ENCODE measurements at regions not wholly inside any gene's neighbourhood (a gene's known extent, or its start where the extent isn't known, plus 50 kb on each side); places are given as distances from the start of the nearest gene placed in this dataset.
"Not testable (repeated sequence)": the region's sequence is repeated elsewhere in the genome, so short reads cannot be mapped to it uniquely, and the experiment has no call there.

DNA sequence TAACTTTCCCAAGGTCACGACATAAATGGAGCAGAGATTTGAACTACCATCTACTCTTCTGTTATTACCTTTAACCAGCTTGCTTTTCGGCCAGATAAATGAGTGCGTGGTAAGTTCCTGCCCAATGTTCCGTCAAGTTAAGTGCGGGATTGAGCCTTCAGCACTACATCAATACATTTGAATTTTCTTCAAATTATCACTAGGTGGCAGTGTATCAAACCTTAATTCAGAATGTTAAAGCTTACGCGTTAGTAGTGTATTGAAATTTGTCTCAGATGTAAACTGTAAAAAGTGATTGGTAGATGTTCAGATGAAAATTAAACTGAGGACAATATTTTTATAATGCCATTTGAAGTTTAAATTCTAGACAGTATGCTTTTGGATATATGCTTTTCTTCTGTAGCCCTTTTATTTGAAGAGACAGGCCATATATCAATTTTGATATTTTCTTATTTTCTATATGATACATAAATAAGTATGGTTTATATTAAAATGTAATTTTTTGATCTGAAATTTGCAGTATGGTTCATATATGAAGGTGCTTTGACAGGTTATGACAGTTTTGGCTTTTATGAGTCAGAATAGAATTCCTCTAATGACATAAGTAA is 681.3 kb downstream of the ADCYAP1 start:
- DNase-seq: peak; percentile 30

DNA sequence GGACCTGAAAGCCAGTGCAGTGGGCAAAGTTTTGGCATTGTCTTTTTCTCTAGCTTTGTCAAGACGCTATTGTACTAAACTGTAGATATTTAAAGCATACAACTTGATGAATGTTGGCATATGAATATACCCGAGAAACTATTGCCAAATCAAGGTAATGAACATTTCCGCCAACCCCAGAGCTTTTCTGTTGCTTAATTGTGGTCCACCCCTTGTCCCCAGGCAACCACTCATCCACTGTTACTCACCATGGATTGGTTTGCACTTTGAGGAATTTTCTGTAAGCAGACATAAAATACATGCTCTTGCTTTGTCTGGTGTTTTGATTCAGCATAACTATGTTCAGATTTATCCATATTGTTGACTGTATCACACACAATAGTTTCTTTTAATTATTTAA is 688.4 kb downstream of the ADCYAP1 start:
- DNase-seq: no peak

DNA sequence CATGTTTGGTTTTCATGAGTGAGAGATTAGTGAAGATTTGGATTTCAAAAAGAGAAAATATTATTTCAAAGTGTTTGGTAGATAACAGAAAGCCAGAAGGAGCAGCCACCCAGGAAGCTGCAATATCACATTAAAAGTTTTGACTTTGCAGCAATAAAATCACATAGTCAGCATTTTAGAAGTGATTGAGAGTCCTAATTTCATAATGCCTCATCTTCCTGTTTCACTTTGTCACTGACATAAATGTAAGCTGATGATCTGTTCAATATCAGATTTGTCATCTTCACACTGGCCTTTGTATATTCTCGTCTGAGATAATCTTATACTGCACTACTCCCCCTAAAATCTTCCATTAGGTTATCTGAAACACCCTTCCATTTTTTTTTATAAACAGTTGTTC is 690.5 kb downstream of the ADCYAP1 start:
- DNase-seq: no peak

DNA sequence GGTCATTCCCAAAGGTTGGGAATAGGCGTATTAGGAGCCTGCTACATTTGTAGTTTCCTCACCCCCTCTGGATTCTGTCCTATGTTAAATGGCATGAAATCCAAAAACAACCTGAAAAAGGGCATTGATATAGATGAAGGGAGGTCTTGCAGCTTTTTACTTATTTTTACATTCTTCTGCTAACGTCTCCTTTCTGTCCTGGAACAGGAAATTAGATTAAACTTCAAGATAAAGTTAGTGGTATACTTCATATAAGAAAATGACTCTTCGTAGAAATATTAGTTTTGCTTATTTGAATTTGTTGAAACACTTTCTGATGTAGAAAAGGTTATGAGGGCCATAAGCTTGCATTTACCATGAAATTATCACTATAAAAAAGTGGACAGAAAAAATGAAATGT is 694.5 kb downstream of the ADCYAP1 start:
- no peak for DNase-seq

DNA sequence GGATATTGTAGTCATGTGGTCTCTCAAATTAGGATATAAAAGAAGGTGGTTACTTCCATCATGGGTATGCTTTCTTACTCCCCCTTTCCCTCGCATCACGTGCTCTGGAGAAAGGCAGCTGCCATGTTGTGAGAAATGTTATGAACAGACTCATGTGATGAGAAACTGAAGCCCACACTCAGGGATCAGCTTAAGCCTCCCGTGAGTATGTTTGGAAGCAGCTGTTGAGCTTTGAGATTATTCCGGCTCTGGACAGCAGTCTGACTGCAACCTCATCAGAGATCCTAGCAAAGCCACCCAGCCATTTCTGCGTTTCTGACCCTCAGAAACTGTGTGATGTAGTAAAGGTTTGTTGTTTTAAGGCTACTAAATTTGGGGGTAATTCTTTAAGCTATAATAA is 700.1 kb downstream of the ADCYAP1 start:
- DNase-seq: no peak

DNA sequence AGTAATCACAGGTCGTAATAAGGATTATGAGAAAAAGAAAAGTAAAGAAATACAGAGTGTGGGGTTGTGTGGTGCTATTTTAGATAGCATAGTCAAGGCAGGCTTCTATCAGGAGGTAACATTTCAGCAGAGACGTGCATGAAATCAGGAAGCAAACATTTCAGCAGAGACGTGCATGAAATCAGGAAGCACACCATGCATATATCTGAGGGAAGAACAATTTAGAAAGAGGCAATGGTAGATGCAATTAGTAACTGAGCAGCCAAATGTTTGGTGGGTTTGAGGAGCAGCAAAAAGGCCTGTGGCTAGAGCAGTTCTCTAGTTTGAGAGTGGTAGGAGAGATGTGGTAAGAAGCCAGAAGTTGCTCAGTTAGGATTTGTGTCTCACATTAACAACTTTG is 713.7 kb downstream of the ADCYAP1 start:
- no peak for DNase-seq

DNA sequence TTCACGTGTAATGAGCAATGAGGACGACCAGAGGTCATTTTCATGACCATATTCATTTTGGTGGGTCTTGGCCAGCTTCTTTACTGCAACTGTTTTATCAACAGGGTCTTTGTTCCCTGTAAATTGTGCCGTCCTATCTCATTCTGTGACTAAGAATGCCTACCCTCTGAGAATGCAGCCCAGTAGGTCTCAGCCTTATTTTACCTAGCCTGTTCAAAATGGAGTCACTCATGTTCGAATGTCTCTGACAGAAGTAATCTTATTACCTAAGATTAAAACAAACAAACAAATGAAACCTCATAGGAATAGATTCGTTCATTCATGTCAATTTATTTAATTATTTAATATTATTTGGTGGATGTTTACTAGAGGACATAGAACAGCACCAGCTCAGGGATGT is 714.8 kb downstream of the ADCYAP1 start:
- DNase-seq: no peak

DNA sequence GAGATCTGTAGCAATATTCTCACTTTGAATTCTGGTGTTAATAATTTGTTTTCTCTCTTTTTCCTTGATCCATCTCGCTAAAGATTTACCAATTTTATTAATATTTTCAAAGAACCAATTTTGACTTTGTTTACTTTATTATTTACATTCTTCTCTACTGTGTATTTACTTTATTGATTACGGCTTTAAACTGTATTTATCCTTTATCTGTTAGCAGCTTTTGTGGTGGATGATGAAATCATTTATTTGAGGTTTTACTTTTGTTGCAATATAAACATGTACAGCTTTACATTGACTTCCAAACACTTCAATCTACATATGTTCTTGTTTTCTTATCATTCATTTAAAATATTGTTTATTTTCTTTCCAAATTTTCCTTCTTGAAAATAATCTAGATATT is 719.9 kb downstream of the ADCYAP1 start:
- DNase-seq: no peak

DNA sequence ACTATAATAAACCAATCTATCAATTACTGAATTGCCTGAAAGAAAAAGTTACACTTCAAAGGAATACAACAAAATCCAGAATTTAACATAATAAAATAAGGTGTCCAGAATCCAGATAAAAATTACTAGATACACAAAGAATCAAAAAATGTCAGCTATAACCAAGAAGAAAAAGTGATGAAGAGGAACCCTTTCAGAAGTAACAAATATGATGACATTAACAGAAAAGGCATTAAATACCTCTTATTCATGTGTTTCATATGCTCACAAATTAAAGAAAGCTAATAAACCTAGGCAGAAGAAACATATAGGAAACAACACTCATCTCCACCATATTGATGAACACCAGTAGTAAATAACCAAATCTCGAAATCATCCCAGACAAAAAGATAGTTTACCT is 722.8 kb downstream of the ADCYAP1 start:
- no peak for DNase-seq

DNA sequence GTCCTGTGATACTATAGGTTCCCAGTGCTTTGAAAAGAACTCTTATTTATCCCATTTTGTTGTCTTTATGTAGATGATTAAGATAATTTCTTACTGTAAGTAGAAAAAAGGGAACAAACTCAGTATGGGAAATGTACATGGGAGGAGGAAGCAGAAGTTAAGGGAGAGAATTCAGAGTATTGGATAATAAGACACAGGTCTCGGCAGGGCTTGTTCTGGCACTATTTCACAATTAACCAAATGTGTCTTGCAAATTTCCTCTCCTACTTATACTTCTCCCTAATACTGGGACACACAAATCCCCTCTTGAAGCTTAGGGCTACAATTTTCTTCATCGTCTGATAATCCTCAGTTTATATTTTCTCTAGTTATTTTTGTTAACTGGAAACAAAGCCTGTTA is 744.0 kb downstream of the ADCYAP1 start:
- no peak for DNase-seq

DNA sequence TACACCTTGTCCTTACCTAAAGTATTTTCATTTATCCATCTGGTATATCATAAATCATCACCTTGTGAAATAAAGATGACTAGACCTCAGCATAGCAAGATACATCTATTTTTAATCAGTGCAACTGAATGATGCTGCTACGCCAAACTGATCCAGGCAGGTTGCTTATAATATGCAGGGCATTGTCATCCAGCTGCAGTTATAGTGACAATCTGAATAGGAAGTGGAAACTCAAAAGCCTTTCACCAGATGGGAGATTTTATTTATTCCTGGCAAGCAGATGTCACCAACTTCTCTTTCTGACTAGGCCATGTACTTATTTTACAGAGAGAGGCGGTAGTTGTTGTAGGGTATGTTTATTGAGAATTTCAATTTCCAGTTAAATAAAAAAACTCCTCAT is 747.3 kb downstream of the ADCYAP1 start:
- DNase-seq: no peak

DNA sequence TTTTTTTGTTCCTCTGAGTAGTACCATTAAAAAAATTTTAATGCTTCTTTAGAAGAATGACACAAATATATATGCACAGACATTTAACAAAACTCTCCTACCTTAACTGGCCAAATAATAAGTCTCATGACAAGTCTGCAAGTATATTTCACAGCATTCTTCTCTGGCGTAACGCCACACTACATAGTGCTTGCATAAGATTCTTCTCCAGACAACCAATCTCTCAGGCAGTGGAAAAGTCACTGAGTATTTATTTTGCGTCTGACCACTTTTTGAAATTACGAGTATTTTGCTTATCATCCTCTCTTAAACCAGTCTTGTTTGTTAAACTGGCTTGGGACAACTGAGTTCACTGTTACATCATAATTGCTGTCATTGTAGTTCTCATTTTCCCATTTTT is 749.2 kb downstream of the ADCYAP1 start:
- DNase-seq: no peak

DNA sequence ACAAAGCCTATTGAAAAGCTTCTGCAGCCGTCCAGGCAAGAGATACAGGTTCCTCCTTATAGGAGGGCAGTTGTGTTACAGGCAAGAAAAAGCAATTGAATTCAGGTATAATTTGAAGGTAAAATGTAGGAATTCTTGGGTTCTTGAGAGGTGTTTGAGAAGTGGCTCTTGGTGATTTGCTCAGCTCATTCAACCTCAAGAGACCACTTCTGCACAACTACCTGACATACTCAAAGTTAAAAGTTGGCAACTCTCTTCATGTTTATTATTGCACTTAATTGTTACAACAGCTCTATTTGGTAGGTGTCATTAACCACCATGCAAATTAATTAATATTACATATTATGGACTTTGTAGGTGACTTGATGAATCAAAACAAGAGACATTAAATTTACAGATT is 753.2 kb downstream of the ADCYAP1 start:
- no peak for DNase-seq

DNA sequence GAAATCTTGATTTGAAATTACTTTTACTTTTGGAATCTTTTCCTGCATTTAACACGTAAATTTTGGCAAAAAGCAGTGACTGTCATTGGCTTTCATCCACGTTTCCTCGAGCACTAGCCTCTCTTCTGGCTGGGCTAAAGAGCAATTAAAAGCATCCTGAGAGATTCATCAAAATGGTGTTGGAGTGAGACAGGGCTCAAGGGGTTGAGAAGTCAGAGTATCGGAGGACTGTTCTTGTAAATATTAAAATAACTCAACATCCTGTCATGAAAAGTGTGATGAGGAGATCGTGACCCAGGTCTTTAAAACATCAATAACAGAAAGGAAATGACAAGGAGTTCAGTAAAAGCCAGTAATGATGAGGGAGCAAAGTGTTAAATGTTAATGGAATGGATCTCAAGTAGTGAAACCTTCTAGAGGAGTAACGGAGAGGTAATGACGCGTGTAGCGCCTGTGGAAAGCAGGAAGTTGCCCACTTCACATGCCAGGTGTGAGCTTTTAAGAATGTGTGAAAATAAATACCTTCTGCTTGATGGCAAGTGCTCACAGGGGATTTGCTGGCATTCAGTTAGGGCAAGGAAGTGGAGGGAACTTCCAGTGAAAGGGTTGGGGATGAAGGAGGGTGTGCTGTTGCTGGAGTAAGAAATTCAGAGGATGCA is 754.4 kb downstream of the ADCYAP1 start:
- no peak for DNase-seq

DNA sequence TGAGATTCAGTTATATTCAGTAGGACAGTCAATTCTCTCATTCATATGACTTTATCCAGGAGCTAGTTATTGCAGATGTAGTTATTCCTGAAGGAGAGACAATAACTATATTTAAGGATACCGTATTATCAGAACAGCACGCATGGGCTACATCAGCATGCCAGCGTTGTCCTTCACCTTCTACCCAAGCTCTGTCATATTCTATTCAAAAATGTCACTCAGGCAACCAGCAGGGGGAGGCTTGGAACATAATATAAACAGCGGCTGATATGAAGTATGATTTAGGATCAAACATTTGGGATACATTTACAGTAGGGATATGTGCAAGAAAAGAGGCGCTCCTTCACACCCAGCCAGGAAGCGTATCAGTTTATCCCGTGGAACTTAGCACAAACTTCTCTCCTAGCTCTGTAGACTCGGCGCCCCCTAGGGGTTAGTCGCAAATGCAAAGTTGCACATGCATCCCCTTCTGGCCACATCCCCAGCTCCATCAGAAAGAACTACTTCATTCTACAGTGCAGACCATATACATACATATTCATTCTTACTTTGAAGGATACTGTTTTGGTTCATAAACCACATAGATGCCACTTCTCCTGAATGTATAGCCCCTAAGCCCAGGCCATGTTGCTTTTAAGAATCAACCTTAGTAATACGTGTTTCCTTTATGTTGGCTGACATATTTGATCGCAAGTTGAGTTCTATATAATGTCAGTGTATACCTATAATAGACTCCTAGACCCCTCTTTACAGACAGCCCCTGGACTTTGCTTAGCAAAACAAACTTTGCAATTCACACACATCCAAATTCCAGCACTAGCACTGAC is 759.4 kb downstream of the ADCYAP1 start:
- DNase-seq: peak; percentile 70

DNA sequence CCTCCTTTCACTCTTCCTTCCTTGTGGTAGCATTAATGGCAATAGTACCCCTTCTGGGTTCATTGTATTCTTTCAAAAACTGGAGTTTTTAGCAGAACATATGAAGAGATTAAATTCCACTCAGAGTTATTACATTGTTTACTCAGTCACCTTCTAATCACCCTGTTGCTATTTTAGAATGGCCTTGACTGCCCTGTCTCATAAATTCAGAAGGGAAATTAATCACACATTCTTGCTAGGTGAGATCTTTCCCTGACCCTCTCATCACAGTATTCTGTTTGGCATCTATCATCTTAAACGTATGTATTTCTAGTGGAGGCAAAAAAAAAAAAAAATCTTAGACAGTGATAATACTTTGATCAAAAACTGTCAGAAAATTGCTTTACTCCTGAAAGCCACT is 760.4 kb downstream of the ADCYAP1 start:
- no peak for DNase-seq

DNA sequence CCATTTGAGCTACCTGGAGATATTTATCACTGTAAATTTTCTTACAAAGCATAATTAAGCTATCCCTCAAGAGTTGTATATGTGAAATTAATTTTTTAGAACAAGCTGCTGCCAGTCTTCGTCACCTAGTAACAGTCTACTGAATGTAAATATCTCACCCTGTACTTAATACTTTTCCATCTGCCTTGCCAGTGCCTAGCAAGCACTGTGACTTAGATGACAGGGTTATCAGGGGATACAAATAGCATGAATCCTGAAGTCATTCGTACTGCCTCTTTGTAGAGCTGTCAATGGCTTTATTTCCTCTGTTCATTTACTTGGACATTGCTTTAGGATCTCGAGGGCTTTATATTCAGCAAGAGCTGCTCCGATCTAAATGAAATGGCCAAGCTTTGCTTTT is 763.6 kb downstream of the ADCYAP1 start:
- DNase-seq: no peak

DNA sequence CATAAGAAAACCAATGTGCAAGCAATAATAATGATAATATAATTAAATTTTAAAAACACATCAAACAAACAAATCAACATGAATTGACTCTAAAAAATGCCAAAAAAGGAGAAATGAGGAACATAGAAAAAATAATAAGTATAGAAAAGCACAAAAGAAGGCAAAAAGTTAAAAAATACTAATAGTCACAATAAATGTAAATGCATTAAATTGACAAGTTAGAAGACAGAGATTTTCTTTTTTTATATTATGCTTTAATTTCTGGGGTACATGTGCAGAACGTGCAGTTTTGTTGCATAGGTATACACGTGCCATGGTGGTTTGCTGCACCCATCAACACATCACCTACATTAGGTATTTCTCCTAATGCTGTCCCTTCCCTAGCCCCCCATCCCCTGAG is 767.0 kb downstream of the ADCYAP1 start:
- not testable (repeated sequence) for DNase-seq

DNA sequence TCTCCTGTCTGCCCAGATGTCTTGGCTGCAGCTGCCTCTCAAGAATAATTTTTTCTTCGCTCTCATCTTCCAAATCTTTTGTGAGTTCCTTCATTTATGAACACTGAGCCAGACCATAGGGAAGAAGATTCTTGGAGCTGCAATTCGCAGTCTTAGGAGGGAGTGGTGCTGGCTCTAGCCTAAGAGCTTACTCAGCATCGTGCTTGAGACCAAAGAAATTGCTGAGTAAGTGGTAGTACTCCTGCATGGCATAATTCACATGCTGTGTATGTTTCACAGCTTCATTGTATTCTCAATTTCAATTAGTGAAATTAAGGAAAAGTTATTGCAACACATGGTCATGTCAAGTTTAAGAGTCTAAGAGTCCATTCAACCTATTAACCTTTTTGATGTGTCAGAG is 771.7 kb downstream of the ADCYAP1 start:
- DNase-seq: peak; percentile 7

DNA sequence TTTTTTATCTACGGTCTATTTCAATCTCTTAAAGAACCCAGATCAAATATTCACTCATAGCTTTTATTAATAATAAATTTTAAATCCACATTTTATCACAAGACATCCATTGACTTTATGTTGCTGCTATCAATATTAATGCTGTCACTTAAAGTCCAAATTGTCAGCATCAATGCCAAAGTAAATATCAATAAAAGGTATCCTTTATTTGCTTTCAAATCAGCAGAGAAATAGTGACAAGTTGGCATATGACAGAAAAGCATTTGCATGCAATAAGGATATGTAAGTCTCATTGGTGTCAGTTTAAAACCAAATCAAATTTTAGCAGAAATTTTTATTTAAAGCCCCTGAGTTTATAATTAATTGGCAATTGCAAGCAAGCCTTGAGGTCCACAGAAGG is 775.4 kb downstream of the ADCYAP1 start:
- DNase-seq: no peak

DNA sequence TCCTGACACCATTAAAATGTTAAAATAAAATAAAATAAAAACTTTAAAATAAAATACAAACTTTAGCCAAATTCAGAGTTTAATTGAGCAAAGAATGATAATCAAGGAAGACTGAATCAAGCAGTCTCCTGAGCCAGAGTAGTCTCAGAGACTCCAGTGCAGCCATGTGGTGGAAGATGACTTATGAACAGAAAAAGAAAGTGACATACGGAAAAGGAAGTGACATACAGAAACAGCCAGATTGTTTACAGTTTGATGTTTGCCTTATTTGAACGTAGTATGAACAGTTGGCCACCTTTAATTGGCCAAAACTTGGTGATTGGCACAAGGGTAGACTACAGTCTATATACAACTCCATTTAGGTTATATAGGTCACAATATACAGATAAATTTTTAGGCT is 787.2 kb downstream of the ADCYAP1 start:
- DNase-seq: no peak

DNA sequence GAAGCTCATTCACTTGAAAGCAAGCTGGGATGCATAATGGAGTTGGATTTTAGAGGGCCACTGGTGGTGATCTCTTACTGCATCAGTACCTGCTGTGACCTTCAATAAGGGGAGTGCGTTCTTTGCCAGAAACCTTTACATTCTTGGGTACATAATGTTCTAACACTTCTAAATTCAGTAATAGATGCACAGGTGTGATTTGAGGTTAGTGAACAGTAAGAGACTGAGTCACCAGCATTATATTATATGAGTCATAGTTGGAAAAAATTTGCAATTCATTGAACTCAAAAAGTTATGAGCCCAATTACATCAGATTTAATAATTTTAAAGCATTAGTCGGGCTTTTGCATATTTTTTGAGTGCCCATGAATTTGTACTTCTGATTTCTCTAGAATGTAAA is 803.3 kb downstream of the ADCYAP1 start:
- DNase-seq: no peak

DNA sequence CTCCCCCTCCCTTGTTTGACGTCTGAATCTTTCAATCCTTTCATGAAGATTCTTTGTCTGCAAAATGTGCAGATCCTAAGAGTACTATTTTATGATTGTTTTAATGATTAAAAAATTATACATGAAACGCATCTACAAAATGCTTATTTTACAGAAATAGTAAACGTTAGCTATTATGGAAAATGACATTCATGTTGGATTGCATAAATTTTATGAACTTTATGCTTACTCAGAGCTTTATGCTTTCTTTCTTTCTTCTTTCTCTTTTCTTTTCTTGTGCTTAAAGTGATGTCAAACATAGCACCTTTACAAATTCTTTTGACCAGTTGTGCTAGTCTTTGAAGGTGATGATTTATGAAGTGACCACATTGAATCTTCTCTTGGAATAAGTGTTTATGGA is 805.4 kb downstream of the ADCYAP1 start:
- DNase-seq: no peak

DNA sequence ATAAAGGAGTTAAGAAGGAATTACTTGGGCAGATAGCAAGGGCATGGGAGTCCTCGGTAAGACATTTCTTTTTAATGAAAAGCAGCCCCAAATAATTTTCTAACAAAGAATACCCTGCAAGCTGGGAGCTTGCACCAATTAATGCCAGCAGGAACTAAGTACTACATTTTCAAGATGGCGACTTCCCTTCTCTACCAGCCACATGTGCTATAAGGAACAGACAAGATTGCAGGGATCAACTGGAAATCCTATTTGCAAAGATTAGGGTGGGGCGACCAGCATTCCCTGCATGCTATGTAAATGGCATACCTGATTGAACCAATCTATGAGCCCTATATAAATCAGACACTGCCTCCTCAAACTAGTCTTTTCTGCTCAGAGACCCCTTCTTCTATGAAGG is 827.5 kb downstream of the ADCYAP1 start:
- no peak for DNase-seq

Measured in RPMI8226 (cell line).